ENCODE measurements at regions not wholly inside any gene's neighbourhood (a gene's known extent, or its start where the extent isn't known, plus 50 kb on each side); places are given as distances from the start of the nearest gene placed in this dataset.
"Not testable (repeated sequence)": the region's sequence is repeated elsewhere in the genome, so short reads cannot be mapped to it uniquely, and the experiment has no call there.

DNA sequence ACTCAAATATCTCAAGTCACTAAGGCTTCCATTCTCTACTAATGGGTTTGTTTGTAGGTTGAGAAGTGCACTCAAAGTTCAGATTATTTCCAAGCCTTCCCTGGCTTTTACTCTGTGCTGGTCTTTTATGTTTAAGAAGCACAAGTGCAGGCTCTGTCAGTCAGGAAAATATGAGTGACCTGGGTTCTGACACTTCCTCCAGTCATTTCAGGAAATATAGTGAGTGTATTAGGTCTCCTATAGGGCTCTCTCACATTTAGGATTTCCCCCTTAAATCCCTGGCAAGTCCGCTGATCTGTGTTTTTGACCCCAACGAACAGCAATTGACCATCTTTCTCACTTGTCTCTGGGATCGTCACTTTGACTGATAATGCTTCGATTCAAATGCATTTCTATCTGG lies 210.2 kb downstream of the ARPP21 start:
- no peak for DNase-seq

DNA sequence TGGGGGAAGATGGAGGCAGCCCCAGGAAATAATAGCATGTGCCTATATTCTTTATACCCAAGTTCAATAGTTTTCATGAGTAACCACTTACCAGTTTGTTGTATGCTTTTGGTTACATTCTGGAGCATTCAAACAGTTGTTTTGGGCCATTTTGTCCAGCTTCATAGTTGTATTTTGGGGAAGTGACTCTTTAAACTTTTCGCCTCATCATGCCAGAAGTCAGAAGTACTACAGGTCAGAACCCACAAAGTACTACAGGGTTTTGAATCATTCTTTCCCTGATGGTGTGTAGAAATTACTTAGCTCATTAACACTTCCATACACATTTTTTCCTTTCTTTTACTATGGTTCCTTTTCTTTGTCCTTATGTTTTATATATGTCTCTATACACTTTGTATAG lies 210.6 kb downstream of the ARPP21 start:
- DNase-seq: no peak

DNA sequence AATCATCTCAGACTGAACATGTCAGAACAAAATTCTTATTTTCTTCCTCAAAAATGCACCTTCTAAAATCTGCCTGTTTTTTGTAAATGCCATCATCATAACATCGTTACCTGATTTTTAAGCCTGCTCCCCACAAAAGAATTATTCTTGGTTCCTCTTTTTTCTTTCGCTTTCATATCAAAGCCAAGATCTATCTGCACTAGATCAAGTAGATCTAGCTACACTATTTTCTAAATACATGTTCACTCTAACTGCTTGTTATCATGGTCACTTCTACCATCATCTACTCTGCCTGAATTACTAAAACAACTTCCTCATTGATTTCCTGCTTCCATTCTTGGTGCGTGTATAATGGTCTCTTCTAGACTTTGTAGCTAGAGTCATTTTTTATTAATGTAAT lies 217.7 kb downstream of the ARPP21 start:
- no peak for DNase-seq

DNA sequence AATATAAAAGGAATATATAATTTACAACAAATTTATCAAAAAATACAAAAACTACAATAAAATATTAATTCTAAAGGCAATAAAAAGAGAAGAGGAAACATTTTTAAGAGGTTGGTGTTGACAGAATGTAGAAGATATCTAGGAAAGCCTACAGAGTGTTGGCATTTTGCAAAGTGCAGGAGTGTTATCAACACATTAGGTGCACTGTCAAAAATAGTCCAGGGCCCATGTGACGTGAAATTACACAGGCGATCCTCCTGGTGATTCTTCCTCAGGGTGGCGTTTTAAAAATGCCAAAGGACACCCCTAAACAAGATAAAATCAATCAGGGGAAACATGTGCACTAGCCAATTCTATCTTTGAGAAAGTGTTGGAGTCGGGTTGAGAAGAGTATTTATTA lies 222.7 kb downstream of the ARPP21 start:
- DNase-seq: no peak

DNA sequence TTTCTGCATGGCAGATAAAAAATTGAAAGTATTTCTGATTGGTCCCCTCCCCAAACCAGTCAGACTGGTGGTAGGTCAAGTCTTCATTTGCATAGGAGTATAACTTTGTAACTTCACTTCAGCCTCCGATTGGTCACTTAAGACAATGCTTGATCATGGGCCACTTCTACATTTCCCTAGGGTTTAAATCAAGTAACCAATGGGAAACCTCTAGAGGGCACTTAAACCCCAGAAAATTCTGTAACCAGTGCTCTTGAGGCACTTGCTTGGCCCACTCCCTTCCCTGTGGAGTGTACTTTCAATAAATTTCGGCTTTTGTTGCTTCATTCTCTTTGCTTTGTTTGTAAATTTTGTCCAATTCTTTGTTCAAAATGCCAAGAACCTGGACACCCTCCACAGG lies 225.5 kb downstream of the ARPP21 start:
- no peak for DNase-seq

DNA sequence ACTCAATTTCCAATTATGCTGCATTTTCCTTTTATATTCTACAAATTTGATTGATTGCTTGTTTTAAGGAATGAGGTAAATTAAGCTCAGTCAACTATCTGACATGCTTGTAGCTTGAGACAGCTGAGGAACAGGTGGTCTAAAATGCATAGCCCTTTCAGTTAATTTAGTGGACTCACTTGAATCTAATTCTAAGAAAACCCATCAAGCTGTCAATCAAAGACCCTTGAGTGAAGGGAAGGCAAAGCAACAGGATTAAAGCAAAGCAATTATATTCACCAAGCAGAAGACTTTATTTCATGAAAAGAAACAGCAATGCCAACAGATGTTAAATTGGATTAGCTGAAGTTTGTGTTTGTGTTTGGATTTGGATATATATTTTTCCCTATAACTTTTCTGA lies 228.5 kb downstream of the ARPP21 start:
- no peak for DNase-seq

DNA sequence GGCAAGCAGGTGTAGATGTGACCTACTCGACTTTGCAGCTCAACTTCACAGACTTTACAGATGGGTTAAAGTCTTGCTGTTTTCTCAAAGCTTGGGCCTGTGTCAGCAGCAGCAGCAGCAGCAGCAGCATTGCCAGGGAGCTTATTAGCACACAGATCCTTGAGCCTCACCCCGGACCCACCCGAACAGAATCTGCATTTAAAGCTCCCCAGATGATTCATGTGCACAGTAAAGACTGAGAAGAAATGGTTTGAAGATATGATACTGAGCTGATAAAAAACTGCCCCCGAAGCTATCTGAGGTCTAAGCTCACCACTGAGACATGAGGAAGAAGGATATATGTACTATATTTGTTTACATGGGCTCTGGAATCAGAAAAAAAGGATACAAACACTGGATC lies 231.7 kb downstream of the ARPP21 start:
- DNase-seq: no peak

DNA sequence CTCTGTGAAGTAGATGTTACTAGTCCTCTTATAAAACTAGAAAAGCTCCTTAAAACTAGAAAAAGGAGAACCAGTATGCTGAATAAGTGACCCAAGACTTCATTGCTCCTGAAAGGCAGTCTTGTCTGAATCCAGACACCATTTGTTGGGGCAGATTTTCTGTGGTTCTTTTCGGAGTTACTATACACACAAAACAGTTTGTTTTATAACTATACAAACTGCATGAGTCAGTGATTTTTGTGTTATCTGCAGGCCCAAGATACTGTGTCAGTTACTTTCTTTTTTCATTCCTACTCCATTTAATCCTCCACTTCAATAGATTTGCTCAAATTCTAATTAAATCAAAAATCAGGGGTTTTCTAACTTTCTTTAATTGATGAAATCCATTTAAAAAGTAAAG lies 244.6 kb downstream of the ARPP21 start:
- no peak for DNase-seq

DNA sequence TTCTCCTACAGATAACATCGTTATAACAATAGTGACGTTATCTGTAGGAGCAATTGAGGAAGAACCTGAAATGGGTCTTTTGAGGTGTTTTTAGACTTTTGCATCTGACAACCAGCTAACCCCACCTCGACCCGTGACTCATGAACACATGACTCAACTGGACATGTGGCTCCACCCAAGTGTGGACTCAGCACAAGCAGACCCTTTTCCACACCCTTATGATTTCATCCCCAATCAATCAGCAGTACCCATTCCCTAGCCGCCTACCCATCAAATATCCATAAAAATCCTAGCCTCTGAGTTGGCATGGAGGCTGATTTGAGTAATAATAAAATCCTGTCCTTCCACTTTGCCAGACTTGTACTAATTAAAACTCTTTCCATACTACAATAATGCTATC lies 255.4 kb downstream of the ARPP21 start:
- no peak for DNase-seq

DNA sequence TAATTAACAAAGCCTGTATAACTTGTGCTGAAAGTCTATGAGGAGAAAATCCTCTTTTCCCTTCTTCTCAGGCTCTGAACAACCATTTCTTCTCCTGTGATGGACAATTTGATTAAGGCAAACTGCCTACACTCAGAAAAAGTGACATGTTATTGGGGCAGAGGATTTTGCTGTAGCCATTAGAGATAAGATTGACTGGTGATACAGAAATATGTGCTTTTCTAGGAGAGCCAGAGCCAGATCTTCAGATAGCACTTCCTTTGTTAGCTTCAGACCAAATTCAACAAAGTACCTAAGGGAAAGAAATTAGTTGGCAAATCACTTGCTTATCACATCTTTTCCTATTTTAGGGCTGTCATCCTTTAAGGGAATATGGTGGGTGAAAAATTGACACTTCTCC lies 259.9 kb downstream of the ARPP21 start:
- no peak for DNase-seq

DNA sequence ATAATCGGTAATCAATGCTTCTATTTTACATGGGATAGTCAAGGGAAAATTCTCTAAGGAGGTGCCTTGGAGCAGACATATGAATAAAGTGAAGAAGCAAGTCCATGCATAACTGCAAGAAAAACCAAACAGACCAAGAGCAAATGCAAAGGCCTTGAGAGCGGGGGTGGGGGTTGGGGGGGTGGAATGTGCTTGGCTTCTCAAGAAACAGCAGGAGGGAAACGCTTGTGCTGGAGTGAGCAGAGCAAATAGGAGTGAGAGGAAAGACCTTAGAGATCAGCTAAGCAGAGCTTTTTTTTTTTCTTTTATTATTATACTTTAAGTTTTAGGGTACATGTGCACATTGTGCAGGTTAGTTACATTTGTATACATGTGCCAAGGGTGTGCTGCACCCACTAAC lies 260.8 kb downstream of the ARPP21 start:
- no peak for DNase-seq

DNA sequence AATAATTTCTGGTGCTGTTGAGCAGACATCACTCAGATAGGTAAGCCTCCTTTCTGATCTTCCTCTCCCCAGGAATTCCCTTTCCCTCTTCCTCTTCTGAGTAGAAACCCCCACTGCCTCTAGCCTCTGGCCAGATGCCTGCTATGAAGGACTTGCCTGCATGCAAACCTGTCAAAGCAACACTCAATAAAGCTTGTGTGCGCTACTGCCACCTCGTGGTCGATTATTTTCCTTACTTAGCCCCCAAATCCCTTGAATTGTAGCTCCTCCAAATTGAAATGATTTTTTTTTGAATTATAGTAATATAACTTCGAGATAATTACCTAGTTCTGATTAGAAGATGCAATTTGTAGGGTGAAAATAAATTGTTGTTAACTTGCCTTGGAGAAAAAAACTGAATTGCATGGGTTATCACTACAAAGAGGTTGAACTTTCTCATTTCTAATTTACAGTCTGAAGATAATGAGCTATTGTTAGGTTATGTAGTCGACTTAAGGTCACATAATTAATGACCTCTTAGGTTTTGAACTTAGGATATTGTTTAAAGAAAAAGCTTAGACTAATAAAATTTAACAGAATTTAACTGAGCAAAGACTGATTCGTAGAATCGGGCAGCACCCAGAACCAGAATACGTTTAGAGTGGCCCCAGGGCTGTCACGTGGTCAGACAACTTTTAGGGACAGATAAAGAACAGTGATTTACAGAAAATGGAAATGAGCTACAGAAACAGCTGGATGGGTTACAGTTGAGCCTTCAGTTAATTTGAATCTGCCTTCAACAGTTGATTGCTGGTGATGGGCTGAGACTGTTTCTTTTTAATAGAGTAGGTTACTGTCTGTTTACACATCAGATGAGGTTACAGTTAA lies 269.3 kb downstream of the ARPP21 start:
- DNase-seq: peak; percentile 17

DNA sequence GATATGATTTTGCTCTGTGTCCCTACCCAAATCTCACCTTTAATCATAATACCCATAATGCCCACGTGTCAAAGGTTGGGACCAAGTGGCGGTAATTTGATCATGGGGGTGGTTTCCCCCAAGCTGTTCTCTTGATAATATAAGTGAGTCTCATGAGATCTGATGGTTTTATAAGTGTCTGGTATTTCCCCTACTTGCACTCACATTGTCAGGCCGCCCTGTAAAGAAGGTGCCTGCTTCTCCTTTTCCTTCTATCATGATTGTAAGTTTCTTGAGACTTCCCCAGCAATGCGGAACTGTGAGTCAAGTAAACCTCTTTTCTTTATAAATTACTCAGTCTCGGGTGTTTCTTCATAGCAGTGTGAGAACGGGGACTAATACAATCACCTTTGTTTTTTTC lies 279.8 kb downstream of the ARPP21 start:
- DNase-seq: no peak

DNA sequence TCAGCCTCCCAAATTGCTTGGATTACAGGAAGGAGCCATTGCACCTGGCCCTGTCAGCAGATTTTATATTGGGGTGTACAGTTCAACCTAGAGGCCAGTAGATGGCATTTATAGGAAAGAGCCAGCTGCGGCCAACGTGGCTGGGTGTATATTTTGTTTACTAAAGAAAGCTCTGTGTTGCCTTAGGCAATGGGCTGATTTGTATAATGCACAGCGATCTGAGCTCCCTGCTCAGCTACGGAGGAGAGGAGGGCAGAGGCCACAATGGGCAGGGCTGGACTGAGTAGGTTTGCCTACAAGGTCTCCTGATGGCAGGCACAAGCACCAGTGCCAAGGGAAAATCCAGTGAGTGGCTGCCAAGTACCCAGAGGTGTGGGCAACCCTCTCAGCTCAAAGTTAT lies 282.4 kb downstream of the ARPP21 start:
- no peak for DNase-seq

DNA sequence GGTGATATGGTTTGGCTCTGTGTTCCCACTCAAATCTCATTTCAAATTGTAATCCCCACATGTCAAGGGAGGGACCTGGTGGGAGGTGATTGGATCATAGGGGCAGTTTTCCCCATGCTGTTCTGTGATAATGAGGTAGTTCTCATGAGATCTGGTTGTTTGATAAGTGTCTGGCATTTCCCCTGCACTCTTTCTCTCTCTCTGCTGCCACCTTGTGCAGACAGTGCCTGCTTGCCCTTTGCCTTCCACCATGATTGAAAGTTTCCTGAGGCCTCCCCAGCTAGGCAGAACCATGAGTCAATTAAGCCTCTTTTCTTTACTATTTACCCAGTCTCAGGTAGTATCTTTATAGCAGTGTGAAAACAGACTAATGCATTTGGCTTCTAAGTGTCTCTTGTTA lies 284.7 kb downstream of the ARPP21 start:
- DNase-seq: not testable (repeated sequence)

DNA sequence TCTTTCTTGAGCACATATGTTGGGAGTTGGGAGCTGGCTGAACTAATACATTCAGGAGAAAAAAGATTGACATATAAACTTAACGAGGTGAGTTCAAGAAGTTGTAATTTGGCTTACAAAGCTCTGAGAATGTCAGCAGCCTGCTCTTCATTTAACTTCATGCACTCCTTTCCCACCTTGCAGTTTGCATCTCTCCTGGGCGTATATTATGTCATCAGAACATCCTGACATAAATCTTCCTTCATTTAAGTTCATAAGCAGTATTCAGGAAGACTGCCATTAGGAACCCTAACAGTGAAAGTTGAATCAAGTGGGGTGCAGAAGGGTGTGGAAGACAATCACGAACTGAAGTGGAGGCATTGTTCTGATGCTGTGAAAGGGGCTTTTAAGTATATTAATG lies 288.1 kb downstream of the ARPP21 start:
- DNase-seq: no peak

DNA sequence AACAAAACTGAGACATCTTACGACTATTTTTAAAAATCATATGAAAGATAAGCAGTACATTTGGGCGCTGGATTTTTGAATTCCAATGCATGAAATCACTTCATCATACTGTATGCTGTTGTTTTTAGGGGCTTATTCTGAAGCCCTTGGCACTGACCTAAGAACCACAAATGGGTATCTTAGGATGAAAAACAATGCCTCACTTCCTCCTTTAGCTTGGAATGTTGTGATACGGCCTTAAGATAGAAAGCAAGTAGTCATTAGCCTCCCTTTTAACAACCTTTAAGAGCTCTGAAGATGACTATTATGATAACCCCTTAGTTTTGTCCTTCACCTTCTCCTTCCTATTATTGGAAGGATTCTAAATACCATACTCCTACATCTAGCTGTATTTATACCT lies 289.8 kb downstream of the ARPP21 start:
- no peak for DNase-seq

DNA sequence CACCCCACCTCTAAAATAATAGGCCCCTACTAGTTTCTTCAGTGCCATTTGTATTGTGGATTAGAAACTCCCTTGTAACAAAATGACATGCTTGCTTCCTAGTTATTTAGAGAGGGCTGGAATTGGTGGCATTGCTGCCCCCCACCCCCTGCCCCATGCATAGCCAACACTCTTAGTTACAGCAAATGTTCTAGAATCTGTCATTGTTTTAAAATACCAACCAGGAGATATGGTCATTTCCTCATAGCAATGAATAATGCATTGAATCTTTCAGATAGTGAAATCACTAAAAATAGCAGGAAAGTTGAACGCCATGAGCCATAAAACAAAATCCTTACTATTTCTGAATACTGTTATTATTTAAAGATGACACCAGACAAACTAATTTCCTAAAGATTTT lies 292.5 kb downstream of the ARPP21 start:
- DNase-seq: no peak

DNA sequence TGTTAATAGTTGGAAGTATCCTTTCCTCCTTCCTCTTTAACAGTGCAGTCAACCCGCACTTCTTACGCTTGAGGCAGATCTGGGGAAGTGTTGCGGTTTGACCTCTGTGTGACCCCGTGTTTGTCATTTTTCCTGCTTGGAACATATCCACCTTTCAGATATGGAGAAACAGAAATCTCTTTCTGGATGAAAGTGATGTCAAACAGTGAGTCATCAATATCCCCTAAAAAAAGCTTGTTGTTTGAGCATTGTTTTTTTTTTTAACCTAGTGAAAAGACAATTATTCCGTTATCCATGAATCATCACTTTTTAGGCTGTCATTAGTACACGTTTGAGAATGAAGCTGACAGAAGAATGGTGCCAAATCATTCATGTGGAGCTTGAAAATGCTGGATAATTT lies 293.7 kb downstream of the ARPP21 start:
- no peak for DNase-seq

DNA sequence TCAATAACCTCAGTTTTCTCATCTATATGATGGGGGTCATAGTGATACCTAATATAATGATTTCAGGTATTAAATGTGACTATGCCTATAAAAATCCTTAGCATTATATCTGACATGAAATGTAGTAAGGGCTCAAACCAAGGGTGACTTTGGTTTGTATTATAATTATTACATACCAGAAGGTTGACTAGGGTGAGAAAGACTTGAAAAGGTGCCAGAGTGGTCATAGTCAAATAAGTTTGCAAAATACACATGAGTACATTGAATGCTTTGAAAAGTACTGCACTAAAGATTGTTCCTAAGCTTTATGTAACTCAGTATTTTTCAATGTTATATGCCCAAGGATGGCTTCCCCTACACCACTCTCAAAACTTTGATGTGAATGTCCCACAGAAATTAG lies 297.2 kb downstream of the ARPP21 start:
- no peak for DNase-seq

DNA sequence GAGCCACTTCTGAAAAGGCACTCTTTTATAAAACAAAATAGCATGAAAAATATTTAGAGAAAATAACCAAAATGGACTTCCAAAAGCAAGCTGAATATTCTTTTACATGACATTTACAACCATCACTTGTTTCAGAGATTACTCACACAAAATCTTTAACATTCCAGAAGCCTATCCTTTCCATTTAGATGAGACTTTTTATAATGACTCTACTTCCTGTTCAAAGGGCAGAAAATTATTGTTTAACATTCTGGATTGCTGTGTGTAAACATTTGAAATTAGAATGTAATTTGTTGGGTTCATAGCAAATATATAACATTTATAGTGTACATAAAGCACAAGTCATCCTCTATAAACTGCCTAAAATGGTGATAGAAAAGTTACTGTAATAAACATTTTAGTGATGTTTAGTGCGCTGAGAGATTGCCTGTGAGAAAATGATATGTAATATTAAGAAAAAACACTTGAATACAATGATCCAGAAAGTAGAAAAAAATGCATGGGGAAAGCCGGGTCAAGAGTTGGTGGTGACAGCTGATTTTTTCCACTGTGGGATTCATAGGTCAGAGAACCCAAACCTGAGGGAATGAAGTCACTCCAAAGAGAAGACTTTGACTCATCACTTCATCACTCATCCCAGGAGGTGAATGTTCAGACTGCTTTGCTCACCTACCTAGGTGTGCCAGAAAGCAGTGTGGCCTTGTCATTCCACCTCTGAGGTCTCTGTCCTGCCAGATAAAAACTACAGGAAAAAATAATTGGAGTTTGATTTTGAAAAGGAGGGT lies 305.8 kb downstream of the ARPP21 start:
- no peak for DNase-seq

DNA sequence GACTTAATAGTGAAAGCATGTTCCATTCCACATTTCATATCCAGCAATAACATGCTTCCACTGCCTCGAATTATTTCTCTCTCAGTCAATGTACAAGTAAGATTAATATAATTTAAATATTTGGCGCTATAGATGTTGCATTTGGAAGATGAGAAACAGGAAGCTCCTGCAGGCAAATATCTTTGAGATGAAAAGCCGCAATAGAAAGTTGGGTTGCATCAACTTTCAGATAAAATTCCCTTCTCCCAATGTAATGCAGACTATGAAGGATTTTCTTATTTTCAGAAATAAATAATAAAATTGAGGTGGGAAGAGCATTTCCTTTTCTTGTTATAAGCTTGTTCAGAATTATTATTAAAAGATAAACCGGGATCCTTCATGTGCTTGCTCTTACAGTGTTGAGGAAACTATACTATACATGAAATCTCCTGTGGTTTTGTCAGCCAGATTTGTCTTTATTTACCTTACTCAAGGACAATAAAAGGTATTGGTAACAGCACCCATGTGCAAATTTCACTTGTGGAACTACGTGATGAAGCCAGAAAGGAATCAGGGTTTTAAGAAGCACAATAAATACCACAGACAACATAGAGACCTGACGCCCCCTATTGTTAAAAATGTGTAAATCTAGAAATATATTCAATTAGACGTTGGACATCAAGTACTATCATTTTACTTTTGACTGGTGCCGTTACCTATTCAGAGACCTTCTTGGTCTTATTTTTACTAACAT lies 307.0 kb downstream of the ARPP21 start:
- no peak for DNase-seq

DNA sequence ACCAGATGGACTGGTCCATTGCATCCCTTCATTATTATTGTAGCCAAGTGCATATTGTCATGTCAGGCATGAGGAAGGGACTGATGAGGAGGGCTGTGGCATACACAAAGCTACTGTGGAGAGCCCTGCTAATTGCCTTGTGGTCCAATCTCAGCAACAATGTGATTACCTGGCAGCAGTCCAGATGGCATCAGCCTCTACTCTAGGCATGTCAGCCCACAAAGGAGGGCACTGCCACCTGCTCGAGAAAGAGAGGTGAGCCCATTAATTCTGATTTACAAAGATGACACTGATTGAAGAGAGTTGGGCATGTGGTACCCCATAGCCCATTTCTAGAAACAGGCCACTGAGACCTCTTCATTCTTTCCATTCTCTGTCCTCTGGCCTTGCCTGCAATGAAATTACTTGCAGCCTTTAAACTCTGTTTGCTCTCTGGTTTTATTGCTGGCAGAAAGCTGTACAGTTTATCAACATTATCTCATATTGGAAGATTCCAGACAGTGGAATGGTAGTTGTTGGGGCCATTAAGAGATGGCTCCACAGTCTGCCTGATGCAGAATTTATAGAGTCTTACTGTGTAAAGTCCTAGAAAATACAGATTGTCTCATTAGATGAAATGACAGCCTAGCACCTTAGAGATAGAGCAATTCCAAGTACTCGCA lies 307.7 kb downstream of the ARPP21 start:
- no peak for DNase-seq

All from activated CD4-positive, alpha-beta T cell treated with anti-CD3 and anti-CD28 coated beads, Interleukin-2, amount 50 U/mL, for 1 hour (primary cell).